Activated naive CD4-positive, alpha-beta T cell treated with Interleukin-2 at 50 U/mL for 16 hours (primary cell): ENCODE measurements at regions not wholly inside any gene's neighbourhood (a gene's known extent, or its start where the extent isn't known, plus 50 kb on each side); places are given as distances from the start of the nearest gene placed in this dataset.
"Not testable (repeated sequence)": the region's sequence is repeated elsewhere in the genome, so short reads cannot be mapped to it uniquely, and the experiment has no call there.

ENCODE experiments used
- DNase-seq: peaks from one replicate; pipeline ENCODE4 v3.0.0-alpha.2; 2020

DNA sequence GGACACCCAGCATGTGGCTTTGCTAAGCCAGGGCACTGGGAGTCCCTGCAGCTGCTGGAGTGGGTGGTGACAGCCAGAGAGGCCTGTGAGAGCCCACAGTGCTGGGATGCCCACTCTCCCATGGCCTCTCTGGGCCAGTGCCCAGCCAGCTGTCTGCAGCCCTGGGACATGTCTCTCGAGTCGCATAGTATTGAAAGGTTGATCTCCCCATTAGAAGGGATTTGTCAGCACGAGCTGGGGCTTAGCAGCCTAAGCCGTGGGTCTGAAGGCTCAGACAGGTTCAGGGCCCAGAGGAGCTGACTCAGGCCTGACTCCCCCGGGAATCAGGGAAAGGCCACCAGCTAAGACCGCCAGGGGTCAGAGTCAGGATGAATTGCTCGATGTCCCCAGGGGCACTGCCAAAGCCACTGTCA lies 53.5 kb downstream of the FOXD2 start:
- DNase-seq = no peak

DNA sequence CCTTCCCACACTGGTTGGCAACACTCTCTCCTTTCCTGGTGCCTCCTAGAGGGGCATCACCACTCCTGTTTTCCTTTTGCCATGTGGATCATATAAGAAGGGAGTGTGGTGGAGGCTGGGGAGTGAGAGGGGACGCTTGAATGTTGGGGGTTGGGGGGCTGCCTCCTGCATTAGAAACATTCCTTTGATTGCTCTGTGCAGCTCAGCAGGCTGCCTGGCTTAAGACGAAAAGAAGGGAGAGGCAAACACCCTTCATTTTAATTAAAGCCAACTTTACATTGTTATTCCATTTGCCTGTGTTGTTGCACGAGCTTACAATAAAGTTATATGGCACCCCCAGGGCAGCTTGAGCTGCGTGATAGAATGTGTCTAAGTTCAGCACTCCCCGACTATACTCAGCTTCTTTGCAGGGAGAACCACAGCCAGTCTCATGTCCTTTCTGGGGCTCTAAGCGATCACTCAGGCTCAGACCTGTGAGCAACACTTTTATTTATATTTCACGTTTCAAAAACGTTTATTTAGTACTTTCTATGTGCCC lies 57.4 kb downstream of the FOXD2 start:
- DNase-seq = no peak

DNA sequence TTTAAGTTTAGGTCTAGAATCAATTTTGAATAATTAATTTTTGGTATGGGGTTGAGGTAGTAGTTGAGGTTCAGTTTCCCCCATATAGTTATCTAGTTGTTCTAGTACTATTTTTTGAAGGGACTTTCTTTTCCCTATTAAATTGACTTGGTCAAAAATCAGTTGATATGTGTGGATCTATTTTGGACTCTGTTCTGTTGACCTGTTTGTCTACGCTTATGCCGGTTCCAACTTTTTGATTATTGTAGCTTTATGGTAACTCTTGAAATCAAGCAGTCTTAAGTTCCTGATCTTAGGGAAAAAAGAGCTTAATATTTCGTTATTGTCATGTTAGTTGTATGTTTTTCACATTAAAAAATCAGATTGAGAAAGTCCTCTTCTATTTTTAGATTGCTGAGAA lies 60.7 kb downstream of the FOXD2 start:
- no peak for DNase-seq

DNA sequence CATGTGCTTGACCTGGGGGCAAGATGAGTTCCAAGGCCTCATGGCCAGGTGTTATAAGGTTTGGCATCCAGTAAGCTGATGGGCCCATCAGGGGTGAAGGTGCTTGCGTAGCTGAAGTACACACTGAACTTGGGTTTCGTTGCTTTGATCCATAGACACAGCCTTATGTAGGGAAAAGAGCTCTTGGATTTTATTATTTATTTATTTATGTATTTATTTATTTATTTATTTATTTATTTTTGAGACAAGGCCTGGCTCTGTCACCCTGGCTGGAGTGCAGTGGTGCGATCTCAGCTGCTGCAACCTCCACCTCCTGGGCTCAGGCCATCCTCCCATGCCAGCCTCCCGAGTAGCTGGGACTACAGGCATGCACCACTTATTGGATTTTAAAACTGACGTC lies 63.2 kb downstream of the FOXD2 start:
- DNase-seq = no peak

DNA sequence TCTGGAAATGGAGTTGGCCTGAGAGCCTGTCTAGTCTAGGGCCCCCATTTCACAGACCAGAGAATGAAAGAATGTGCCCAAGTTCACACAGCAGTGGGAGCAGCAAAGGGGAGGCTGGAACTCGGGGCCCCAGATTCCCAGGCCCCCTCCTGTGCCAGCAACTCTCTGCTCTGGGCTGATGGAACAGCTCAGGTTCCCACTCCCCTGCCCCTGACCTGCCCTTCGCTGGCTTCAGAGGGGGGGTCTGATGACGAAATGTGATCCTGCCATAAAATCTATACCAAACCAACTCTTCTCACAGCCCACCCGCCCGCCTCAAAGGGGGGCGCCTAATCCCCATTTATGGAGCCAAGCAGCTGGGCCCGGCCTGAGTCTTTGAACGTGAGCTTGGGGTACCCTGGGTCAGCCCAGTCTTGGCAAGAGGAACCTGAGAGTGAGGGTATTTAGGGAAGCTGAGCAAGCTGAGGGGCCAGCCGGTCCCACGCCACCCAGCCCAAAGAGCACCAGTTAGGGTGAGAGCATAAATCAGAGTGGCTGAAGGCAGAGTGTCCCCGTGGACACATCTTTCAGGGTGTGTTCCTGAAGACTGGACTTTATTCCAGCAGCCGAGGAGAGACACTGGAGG lies 65.0 kb downstream of the FOXD2 start:
- no peak for DNase-seq

DNA sequence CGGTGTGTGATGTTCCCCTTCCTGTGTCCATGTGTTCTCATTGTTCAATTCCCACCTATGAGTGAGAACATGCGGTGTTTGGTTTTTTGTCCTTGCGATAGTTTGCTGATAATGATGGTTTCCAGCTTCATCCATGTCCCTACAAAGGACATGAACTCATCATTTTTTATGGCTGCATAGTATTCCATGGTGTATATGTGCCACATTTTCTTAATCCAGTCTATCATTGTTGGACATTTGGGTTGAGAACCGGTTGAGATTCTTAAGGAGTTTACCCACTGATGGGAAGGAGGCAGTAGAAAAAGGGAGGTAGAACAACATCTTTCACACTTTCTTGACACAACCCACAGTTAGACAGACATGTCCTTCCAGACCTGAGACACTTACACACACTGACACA lies 67.0 kb downstream of the FOXD2 start:
- DNase-seq = not testable (repeated sequence)

DNA sequence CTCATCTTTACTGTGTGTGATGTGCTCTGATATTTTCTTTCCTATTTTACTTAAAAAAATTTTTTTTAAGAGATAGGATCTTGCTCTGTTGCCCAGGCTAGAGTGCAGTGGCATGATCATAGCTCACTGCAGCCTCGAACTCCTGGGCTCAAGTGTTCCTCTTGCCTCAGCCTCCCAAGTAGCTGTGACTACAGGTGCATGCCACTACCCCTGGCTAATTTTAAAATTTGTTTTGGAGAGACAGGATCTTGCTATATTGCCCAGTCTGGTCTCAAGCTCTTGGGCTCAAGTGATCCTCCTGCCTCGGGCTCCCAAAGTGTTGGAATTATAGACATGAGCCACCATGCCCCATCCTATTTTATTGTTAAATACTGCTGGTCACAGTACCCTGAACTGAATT lies 67.4 kb downstream of the FOXD2 start:
- no peak for DNase-seq

DNA sequence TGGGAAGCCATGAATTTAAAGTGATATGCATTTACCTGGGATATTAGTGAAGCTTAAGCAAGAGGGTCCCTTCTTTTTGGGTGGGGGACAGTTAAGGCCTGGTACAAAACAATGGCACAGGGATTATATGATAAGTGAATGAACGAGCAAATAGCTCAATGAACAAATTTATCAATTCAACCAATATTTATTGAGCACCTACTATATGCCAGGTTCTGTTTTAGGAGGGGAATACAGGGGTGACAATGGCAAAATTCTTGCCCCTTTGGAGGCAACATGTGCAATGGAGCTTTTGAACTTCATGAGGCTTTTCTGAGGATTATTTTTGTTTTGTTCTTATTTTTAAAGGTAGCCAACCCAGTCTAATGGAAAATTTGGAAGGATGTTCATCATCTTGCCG lies 68.2 kb downstream of the FOXD2 start:
- no peak for DNase-seq

DNA sequence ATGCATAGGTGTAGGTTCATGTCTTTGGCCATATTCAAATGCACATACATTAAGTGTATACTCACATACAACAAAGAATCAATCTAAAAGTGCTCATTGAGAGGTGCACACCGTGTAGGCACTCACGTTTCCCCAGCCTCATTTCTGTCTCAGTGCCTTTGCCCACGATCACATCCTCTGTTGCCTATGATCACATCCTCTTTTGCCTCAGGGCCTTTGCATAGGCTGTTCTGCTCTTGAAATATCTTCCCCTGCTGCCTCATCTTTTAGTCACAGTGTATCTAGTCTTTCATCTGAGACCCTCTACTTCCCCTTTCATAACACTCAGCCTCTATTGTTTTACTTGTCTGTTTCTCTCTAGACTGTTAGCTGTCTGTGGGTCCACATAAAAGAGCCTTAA lies 69.3 kb downstream of the FOXD2 start:
- no peak for DNase-seq

DNA sequence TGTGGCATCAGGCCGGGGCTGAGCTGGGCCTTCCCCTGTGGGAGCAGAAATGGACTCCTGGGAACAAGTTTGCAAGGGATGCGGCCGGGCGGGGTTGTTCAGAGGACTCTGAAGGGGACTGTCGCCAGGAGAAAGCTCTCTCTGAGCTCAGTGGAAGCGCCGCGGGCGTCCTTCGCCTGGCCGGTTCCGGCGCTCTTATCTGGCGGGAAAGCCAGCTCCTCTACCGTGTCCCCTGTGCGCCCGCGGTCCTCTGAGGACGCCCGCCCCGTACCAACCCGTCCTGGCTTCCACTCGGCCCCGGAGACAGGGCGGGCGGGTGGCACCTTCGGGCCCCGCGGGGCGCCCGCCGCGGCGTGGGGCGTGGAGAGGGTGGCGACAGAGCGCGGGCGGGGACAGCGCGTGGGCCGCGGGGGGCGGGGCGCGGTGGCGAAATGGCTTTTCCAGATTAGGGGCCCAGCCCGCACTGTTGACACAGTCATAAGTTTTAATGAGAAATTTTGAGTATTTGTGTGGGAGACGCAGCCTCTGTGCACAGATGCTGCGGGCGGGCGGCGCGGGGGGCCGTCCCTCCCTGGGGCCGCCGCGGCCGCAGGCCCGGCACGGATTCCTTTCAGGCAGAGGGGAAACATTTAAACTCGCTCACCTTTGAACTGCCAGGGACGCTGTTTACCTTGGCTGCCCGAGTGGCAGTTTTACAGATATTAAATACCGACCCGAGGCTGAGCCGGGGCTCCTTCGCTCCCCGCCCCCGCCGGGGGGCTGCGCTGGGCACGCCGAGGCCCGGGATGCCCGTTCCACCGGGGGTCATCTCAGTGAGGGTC lies 70.2 kb downstream of the FOXD2 start:
- DNase-seq = peak; percentile 47

DNA sequence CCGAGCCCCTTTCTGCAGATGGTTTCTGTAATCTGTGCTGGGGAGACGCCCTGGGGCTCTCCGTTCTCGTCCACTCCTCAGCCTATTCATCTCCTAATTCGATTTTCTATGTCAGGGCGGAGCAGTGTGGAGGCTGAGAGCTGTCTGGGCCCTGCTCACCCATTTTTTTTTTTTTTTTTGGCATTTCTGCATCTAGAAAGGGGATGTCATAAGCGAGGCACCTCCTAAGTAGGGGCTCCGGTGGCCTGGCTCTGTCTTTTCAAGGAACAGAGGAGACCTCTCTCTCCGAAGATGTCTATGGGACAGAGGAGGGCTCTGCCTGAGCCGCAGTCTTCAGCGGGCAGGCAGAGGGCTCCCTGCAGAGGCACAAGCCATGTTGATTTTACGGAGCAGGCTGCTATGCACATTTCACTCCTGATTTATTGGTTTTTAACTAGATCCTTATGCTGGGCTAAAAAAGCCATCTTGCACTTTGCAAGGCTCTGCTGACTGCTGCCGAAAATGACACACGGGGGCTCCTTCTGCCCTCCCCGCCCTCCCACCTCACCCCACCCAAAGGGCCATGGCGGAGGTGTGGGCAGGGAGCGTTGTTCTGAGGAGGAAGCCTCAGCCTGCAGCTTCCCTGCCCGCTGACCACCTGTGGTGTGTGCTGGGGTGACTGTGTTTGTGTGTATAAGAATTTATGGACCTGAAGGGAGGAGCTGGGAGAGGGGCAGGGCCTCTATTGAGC lies 71.0 kb downstream of the FOXD2 start:
- DNase-seq = no peak

DNA sequence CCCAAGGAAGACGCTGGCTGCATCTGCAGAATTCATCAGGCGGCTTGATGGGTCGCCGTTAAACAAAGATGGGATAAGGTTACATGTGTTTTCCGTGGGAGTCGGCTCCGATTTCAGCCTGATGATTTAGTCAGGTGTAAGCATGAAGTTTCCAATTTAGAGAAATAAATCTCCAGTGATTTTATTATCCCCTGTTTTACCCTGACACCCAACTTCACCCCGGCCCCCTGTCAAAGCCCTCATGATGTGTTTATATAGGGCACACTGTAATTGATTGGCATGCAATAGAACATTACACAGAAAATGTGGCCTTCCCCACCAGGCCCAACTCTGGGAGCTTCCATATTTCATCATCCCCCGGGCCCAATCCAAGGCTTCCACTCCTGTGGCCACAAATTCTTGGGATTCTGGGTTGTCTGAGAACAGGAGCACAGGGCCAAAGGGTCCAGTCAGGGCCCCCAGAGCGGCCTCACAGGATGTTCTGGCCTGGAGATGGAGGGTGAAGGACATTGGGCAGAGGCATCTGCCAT lies 72.5 kb downstream of the FOXD2 start:
- no peak for DNase-seq

DNA sequence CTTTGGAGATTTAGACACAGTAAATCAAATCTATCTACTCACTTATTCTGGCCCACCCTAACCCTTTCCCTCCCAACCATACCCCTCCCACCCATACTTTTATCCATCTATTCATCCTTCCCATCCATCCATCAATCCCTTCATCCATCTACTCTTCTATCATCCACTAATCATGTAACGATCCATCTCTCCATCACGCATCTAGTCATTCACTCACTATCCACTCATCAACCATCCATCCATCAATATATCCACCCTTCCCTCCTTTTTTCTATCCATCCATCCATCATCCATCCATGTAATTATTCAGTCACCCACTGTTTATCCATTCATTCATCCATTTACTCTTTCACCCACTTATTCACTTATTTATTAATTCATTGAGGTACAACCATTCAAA lies 74.0 kb downstream of the FOXD2 start:
- no peak for DNase-seq

DNA sequence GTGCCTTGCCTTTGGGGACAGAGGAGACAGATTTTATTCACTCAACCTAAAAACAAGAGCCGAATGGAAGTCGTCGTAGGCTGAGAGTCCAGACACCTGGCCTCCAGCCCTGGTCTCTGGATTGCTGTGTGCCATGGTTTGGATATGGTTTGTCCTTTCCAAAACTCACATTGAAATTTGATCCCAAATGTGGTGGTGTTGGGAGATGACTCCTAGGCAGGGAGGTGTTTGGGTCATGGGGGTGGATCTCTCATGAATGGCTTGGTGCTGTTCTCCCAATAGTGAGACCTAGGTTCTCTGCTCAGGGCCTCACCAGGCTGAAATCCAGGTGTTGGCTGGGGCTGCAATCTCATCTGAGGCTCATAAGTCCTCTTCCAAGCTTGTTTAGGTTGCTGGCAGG lies 75.5 kb downstream of the FOXD2 start:
- DNase-seq = no peak

DNA sequence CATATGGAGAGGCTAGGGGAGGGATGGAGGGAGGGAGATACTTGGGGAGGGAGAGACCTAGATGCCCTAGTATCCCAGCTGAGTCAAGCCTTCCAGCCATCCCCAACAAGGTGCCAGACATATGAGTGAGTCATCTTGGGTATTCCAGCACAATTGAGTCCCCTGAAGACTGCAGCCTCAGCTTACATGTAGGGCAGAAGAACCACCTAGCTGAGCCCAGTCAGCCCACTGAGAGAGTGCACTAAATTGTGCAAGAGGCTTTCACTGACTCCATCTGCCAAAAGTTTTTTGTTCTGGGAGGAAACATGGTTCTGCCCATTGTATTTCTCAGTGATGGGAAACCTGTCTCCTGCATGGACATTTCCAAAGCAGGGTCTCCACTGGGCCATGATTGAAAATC lies 76.4 kb downstream of the FOXD2 start:
- DNase-seq = no peak

DNA sequence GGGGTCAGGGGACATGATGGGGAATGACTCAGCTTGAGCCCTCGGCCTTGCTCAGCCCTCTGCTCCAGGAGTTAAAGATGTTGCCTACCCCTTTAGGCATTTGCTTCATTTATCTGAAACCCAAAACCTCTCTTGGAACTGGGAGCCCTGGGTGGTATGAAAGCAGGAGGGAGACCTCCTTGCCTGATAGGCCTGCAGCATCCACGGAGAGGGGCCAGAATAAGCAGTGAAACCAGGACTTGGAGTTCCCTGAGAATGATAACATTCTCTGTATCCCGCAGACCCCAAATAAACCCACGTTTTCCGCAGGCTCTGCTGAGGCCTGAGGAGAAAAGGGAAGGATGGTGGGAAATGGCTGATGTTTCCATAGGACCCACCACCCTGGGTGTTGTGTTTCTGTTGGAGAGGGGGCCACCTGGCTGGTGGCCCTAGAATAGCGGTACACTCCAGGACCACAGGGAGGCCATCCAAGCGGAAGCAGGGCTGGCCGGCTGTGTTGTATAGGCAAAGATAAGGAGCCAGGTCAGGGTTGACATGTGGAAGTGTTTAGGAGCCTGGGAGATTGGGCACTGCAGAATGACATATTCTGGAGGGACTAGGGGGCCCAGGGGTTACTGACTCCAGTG lies 77.4 kb downstream of the FOXD2 start:
- DNase-seq = no peak

DNA sequence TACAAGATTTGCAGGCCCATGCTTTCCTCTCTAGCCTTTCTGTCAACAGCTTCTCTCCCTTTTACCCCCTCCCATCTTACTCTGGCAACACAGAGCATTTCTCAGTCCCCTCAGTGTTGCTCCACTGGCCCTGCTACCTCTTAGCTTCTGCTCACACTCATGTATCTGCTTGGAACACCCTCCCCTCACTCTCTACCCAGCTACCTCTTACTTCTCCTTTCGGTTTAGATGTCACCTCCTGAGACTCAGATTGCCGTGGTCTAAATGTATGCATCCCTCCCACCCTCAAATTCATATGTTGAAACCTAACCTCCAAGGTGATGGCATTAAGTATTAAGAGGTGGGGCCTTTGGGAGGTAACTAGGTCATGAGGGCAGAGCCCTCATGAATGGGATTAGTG lies 80.1 kb downstream of the FOXD2 start:
- no peak for DNase-seq

DNA sequence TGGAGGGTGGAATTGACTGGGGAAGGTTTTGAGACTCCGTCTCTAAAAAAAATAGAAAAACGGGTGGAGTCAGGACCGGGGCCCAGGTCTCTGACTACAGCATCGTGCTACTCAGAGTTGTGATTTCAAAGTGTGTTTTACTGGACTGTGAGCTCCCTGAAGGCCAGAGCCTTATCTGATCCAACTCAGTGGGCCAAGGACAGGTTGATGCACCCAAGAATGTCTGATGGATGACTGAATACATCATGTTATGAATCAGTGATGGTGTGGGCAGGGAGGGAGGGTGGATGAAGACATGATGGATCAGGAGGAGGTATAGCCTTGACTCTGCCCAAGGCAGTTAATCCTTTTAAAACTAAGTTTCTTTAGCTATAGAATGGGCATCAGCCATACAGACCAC lies 81.6 kb downstream of the FOXD2 start:
- DNase-seq = no peak

DNA sequence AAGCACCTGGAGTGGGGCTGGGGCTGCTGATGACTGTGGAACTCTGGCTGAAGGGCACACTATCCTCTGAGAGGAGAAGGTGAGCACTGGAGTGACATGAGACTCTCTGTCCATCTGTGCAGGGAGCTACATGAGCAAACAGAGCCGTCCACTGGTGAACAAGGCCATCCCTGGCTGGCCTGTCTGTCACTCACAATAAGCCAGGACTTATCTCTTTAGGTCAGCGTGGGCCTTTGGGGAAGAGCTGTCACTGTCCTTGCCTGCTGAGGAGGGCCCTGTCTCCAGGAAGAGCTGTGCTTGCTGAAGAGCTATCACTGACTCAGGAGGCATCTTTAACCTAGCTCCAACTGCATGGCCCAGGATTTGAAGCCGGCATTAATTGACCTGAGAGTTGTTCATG lies 82.1 kb downstream of the FOXD2 start:
- no peak for DNase-seq

DNA sequence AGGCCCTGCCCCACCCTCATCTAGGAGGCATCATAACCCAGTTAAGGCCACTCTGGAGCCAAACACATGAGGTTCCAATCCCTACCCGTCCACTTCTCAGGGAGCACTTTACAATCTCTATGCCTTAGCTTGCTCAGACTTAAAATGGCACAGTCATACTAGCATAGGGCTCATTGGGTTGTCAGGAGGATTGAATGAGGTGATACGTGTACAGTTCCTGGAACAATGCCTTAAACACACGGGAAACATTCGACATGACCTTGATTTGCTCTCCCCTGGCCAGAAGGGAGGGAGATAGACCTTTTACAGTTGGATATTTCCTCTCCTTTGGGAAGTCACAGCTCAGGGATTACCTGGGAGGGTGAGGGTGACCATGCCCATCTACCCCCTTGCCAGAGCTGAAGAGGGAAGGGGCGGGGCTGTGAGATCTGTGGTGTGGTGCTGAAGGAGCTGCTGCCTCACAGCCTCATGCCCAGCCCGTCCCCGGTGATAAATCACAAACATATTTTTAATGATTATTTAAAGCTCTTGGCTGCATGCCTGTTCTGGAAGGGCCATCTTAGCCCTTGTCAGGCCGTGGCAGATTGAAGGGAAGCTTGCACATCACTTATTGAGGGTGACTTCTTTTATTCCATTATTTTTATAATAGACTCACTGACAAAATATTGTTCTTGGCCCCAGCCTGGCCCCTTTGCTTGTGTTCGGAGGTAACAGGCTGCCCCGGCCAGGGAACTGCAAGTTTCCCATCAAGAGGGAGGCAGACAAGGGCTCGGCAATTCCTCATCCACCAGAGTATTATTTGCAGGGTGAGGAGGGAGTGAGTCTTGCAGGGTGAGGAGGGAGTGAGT lies 83.4 kb downstream of the FOXD2 start:
- no peak for DNase-seq

DNA sequence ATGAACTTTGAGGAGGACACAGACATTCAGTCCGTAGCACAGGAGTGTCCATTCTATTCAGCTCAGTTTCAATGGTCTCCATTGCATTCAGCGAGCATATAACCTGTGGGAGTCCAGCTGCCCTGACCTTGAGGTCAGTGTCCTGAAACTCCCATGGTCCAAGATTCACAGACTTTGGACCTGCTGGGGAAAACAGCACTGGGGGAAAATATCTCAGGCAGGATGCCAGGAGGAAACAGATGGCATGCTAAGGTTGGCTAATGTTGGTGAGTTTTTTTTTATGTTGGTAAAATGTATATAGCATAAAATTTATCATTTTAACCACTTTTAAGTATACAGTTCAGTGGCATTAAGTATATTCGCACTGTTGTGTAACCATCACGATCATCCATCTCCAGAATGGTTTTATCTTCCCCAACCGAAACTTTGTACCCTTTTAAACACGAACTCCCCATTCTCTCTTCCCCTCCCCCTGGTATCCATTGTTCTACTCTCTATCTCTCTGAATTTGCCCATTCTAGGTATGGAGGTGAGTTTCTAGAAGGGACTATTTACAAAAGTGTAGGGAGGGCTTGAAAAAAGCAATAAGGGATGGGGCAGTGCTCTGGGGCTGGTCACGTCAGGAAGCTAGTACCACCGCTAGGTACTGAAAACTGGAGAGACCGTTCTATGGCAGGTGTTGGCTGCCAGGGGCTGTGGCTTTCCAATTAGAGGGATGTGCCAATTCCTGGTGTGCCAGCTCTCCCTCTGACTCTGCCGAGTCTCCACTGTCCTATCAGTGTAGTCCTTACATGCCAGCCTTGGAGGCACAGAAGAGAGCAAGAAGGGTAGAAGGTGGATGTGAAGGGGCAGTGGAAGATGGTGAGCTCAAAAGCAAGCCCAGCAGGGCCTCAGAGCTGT lies 85.3 kb downstream of the FOXD2 start:
- no peak for DNase-seq
